ENCODE measurements at regions not wholly inside any gene's neighbourhood (a gene's known extent, or its start where the extent isn't known, plus 50 kb on each side); places are given as distances from the start of the nearest gene placed in this dataset.

DNA sequence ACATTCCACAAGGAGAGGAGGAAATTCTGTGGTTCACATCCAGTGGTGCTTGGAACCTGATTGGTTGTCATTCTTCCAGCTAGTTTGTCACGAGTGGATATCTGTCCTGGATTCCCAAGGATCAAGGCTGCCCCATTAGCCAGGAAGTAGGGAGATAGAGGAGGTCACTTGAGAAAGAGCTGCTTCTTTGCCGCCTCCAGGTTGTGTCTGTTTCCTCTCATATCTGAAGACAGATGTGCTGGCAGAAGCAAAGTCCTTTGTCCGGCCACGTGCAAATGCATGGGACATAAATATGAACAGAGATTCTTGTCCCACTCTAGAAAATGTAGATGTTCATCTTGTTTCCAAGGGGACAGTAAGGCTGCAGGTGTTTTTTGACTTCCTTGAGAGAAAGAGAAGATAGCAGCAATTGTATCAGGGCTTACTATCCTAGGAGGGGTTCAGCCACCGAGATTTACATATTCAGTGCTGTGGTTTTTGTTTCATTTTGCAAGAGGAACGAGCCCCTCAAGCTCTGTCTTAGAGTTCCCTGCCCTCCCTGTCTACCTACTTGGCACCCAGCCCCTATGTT is 174.4 kb downstream of the RPIA start:
- TF ChIP-seq CTCF (IDR thresholded peaks at IDR 0.05) (no peak), POLR2A (IDR thresholded peaks at IDR 0.05) (no peak)
